Natural killer cell treated with Interleukin-12 subunit alpha and Interleukin-12 subunit beta and Interleukin-15 and Interleukin-18, amount 100 ng/mL, for 72 hours (primary cell): ENCODE measurements at regions not wholly inside any gene's neighbourhood (a gene's known extent, or its start where the extent isn't known, plus 50 kb on each side); places are given as distances from the start of the nearest gene placed in this dataset.

Experiments used
- ATAC-seq, 2 donors: fragments of 150-1000 bp; cut with Tn5 transposase in 1 of 2; sonication (Bioruptor Pico), chemical (Tn5 transposase) in 1 of 2; 2 replicates each; pipeline ENCODE4 v1.10.0; 2021
- DNase-seq: peaks from one replicate; pipeline ENCODE4 v3.0.0; 2022; ENCODE audit warnings: low spot score
- H3K27ac Mint-ChIP-seq, 2 donors: 1 replicate in 1 of 2; 2 replicates in 1 of 2; pipeline ENCODE4 v1.8.0; 2022; ENCODE audit warnings: mixed read lengths in 2 of 2, mild to moderate bottlenecking in 1 of 2, moderate library complexity in 1 of 2
- H3K27me3 Mint-ChIP-seq, 2 donors: 1 replicate in 1 of 2; 2 replicates in 1 of 2; pipeline ENCODE4 v1.8.0; 2022; ENCODE audit warnings: mixed read lengths in 2 of 2
- H3K36me3 Mint-ChIP-seq: one replicate; pipeline ENCODE4 v1.8.0; 2022; ENCODE audit warnings: mixed read lengths
- H3K4me1 Mint-ChIP-seq, 2 donors: 1 replicate in 1 of 2; 2 replicates in 1 of 2; pipeline ENCODE4 v1.8.0; 2022; ENCODE audit warnings: low read depth in 2 of 2, mixed read lengths in 2 of 2, mild to moderate bottlenecking in 1 of 2
- H3K4me3 Mint-ChIP-seq: one replicate; pipeline ENCODE4 v1.8.0; 2022; ENCODE audit warnings: mixed read lengths
- H3K9me3 Mint-ChIP-seq: 2 replicates; pipeline ENCODE4 v1.8.0; 2022; ENCODE audit warnings: mixed read lengths

- peaks cover 8 to 9% of the 10 kb centered on the region in 2 donors for H3K27me3 Mint-ChIP-seq
These were observed 431.2 kb downstream of the FOXO1 start for GRCh38 chr13:40235160-40235796.

GRCh38 chr13:40236566-40237168 is 429.8 kb downstream of the FOXO1 start:
- Mint-ChIP-seq H3K27me3 (peaks cover 3 to 9% of the 10 kb centered on the region in 2 donors), H3K9me3 (no peaks in the 10 kb centered on the region)
- no peak for ATAC-seq

More at GRCh38 chr13:40235160-40235796, 431.2 kb downstream of the FOXO1 start:
- Mint-ChIP-seq H3K36me3 (no peaks in the 10 kb centered on the region), H3K27ac (no peak overlapping the region), H3K4me3 (no peak overlapping the region), H3K4me1 (peaks cover 5 to 6% of the 10 kb centered on the region in 2 donors), H3K9me3 (no peaks in the 10 kb centered on the region)
- ATAC-seq (no peak), DNase-seq (no peak)

GRCh38 chr13:40238761-40239160 is 427.7 kb downstream of the FOXO1 start:
- H3K4me3 Mint-ChIP-seq = no peak overlapping the region
- H3K27ac Mint-ChIP-seq = no peak overlapping the region
- peaks cover 0 to 4% of the 10 kb centered on the region in 2 donors for H3K27me3 Mint-ChIP-seq

More at GRCh38 chr13:40236566-40237168, 429.8 kb downstream of the FOXO1 start:
- Mint-ChIP-seq H3K4me1 (no peaks in the 10 kb centered on the region), H3K27ac (no peak overlapping the region), H3K36me3 (no peaks in the 10 kb centered on the region), H3K4me3 (no peak overlapping the region)
- DNase-seq = no peak

GRCh38 chr13:40240293-40240692 is 426.1 kb downstream of the FOXO1 start:
- H3K27me3 Mint-ChIP-seq = peaks cover 12 to 14% of the 10 kb centered on the region in 2 donors
- no peak for DNase-seq
- H3K4me3 Mint-ChIP-seq = no peak overlapping the region
- ATAC-seq = no peak
- no peaks in the 10 kb centered on the region for H3K9me3 Mint-ChIP-seq
- H3K27ac Mint-ChIP-seq = no peak overlapping the region
- no peaks in the 10 kb centered on the region for H3K36me3 Mint-ChIP-seq
- H3K4me1 Mint-ChIP-seq = no peaks in the 10 kb centered on the region

More at GRCh38 chr13:40238761-40239160, 427.7 kb downstream of the FOXO1 start:
- no peak for ATAC-seq
- Mint-ChIP-seq H3K36me3 (no peaks in the 10 kb centered on the region), H3K9me3 (no peaks in the 10 kb centered on the region), H3K4me1 (no peaks in the 10 kb centered on the region)
- no peak for DNase-seq

- Mint-ChIP-seq H3K4me3 (no peak overlapping the region), H3K27ac (no peak overlapping the region), H3K4me1 (no peaks in the 10 kb centered on the region), H3K36me3 (no peaks in the 10 kb centered on the region), H3K9me3 (no peaks in the 10 kb centered on the region), H3K27me3 (peaks cover 17 to 24% of the 10 kb centered on the region in 2 donors)
- ATAC-seq (no peak), DNase-seq (no peak)
These were observed 425.2 kb downstream of the FOXO1 start for GRCh38 chr13:40241125-40241798.

GRCh38 chr13:40243047-40243446 is 423.4 kb downstream of the FOXO1 start:
- ATAC-seq = no peak
- Mint-ChIP-seq H3K27me3 (peaks cover 23 to 25% of the 10 kb centered on the region in 2 donors), H3K36me3 (no peaks in the 10 kb centered on the region), H3K27ac (no peak overlapping the region), H3K4me1 (no peaks in the 10 kb centered on the region), H3K9me3 (no peaks in the 10 kb centered on the region), H3K4me3 (no peak overlapping the region)
- no peak for DNase-seq

GRCh38 chr13:40243982-40244381 is 422.5 kb downstream of the FOXO1 start:
- Mint-ChIP-seq H3K27ac (no peak overlapping the region), H3K9me3 (peaks cover 3% of the 10 kb centered on the region), H3K27me3 (peaks cover 29 to 32% of the 10 kb centered on the region in 2 donors), H3K4me3 (no peak overlapping the region), H3K4me1 (no peaks in the 10 kb centered on the region), H3K36me3 (no peaks in the 10 kb centered on the region)
- DNase-seq = no peak
- ATAC-seq = no peak

GRCh38 chr13:40245567-40245966 is 420.9 kb downstream of the FOXO1 start:
- no peaks in the 10 kb centered on the region for H3K36me3 Mint-ChIP-seq
- peaks cover 29 to 33% of the 10 kb centered on the region in 2 donors for H3K27me3 Mint-ChIP-seq
- ATAC-seq (no peak), DNase-seq (no peak)
- H3K9me3 Mint-ChIP-seq = peaks cover 3% of the 10 kb centered on the region
- no peak overlapping the region for H3K4me3 Mint-ChIP-seq
- H3K27ac Mint-ChIP-seq = no peak overlapping the region
- no peaks in the 10 kb centered on the region for H3K4me1 Mint-ChIP-seq

- DNase-seq = no peak
- no peak for ATAC-seq
- H3K27me3 Mint-ChIP-seq = peaks cover 28 to 33% of the 10 kb centered on the region in 2 donors
- no peak overlapping the region for H3K4me3 Mint-ChIP-seq
- peaks cover 3% of the 10 kb centered on the region for H3K9me3 Mint-ChIP-seq
- H3K4me1 Mint-ChIP-seq = peaks cover 6 to 7% of the 10 kb centered on the region in 2 donors
- no peak overlapping the region for H3K27ac Mint-ChIP-seq
- no peaks in the 10 kb centered on the region for H3K36me3 Mint-ChIP-seq
These were observed 418.6 kb downstream of the FOXO1 start for GRCh38 chr13:40247845-40248244.

GRCh38 chr13:40251343-40252032 is 415.0 kb downstream of the FOXO1 start:
- Mint-ChIP-seq H3K4me1 (peaks cover 6 to 7% of the 10 kb centered on the region in 2 donors), H3K27ac (peak overlapping the region; percentile 75 to 82), H3K4me3 (peak overlapping the region; percentile 28), H3K9me3 (peaks cover 3% of the 10 kb centered on the region), H3K36me3 (no peaks in the 10 kb centered on the region), H3K27me3 (peaks cover 8 to 15% of the 10 kb centered on the region in 2 donors)
- DNase-seq = no peak
- peak; percentile 60 to 76 for ATAC-seq

- ATAC-seq = no peak
- peaks cover 8 to 16% of the 10 kb centered on the region in 2 donors for H3K27me3 Mint-ChIP-seq
- H3K36me3 Mint-ChIP-seq = no peaks in the 10 kb centered on the region
- no peak overlapping the region for H3K4me3 Mint-ChIP-seq
- DNase-seq = no peak
- peaks cover 6 to 7% of the 10 kb centered on the region in 2 donors for H3K4me1 Mint-ChIP-seq
- no peak overlapping the region for H3K27ac Mint-ChIP-seq
- peaks cover 3% of the 10 kb centered on the region for H3K9me3 Mint-ChIP-seq
These were observed 414.2 kb downstream of the FOXO1 start for GRCh38 chr13:40252241-40252640.

- no peak overlapping the region for H3K27ac Mint-ChIP-seq
- no peak for DNase-seq
- ATAC-seq = no peak
- H3K36me3 Mint-ChIP-seq = no peaks in the 10 kb centered on the region
- no peak overlapping the region for H3K4me3 Mint-ChIP-seq
- peaks cover 8 to 14% of the 10 kb centered on the region in 2 donors for H3K27me3 Mint-ChIP-seq
- peaks cover 3% of the 10 kb centered on the region for H3K9me3 Mint-ChIP-seq
- peaks cover 6 to 7% of the 10 kb centered on the region in 2 donors for H3K4me1 Mint-ChIP-seq
These were observed 413.8 kb downstream of the FOXO1 start for GRCh38 chr13:40252676-40253075.

- Mint-ChIP-seq H3K27ac (no peak overlapping the region), H3K36me3 (no peaks in the 10 kb centered on the region), H3K4me1 (peaks cover 6 to 7% of the 10 kb centered on the region in 2 donors), H3K27me3 (peaks cover 2 to 6% of the 10 kb centered on the region in 2 donors), H3K9me3 (no peaks in the 10 kb centered on the region), H3K4me3 (no peak overlapping the region)
- no peak for ATAC-seq
- no peak for DNase-seq
These were observed 412.0 kb downstream of the FOXO1 start for GRCh38 chr13:40254394-40254793.
